Keratinocyte (primary cell): ENCODE measurements at regions not wholly inside any gene's neighbourhood (a gene's known extent, or its start where the extent isn't known, plus 50 kb on each side); places are given as distances from the start of the nearest gene placed in this dataset.

ENCODE experiments used
- DNase-seq: peaks from one replicate; pipeline ENCODE4 v3.0.0-alpha.2; 2011; ENCODE audit warnings: low read depth, missing footprints, low spot score
- FAIRE-seq: peaks from 2 replicates; lab custom pipeline; 2011; peaks lifted over from hg19 to GRCh38; lab: Jason Lieb, UNC
- H2AFZ ChIP-seq: 2 replicates; pipeline ENCODE4 v1.6.0; 2012; ENCODE audit warnings: low read length, control low read depth, inconsistent platforms; ENCODE audit not compliant: control insufficient read depth
- H3K27ac ChIP-seq: 2 replicates; pipeline ENCODE4 v1.5.1; 2011; ENCODE audit warnings: low read length; ENCODE audit not compliant: control insufficient read depth, insufficient read depth
- H3K27me3 ChIP-seq: 3 replicates; pipeline ENCODE4 v1.6.0; 2011; ENCODE audit warnings: low read length; ENCODE audit not compliant: control insufficient read depth, insufficient read depth; ENCODE audit errors: extremely low read depth
- H3K36me3 ChIP-seq, 2 experiments: 2 replicates in 1 of 2; 3 replicates in 1 of 2; pipeline ENCODE4 v1.5.1; 2011; ENCODE audit warnings: low read length in 2 of 2, mild to moderate bottlenecking in 1 of 2; ENCODE audit not compliant: control insufficient read depth in 2 of 2, insufficient read depth in 2 of 2; ENCODE audit errors: extremely low read depth in 1 of 2
- H3K4me1 ChIP-seq: 3 replicates; pipeline ENCODE4 v1.5.1; 2011; ENCODE audit warnings: low read length; ENCODE audit not compliant: control insufficient read depth, insufficient read depth; ENCODE audit errors: extremely low read depth
- H3K4me2 ChIP-seq: 3 replicates; pipeline ENCODE4 v1.6.0; 2011; ENCODE audit warnings: low read depth, low read length; ENCODE audit not compliant: control insufficient read depth, insufficient read depth; ENCODE audit errors: extremely low read depth
- H3K4me3 ChIP-seq, 3 experiments: fragments of 200-600 bp in 1 of 3; sonication (generic) in 1 of 3; 2 replicates in 2 of 3; 3 replicates in 1 of 3; pipeline ENCODE4 v1.5.1; 2011 to 2016; ENCODE audit warnings: low read length in 3 of 3, mild to moderate bottlenecking in 3 of 3, control low read depth in 2 of 3, inconsistent platforms in 1 of 3, low read depth in 1 of 3, mixed read lengths in 1 of 3, mixed run types in 1 of 3, moderate library complexity in 1 of 3; ENCODE audit not compliant: control insufficient read depth in 2 of 3, insufficient read depth in 2 of 3; ENCODE audit errors: extremely low read depth in 1 of 3
- H3K79me2 ChIP-seq: 2 replicates; pipeline ENCODE4 v1.6.0; 2012; ENCODE audit warnings: low read length; ENCODE audit not compliant: control insufficient read depth, insufficient read depth
- H3K9ac ChIP-seq: 3 replicates; pipeline ENCODE4 v1.6.0; 2011; ENCODE audit warnings: low read length; ENCODE audit not compliant: control insufficient read depth, insufficient read depth; ENCODE audit errors: extremely low read depth
- H3K9me1 ChIP-seq: 3 replicates; pipeline ENCODE4 v1.6.0; 2011; ENCODE audit warnings: low read length; ENCODE audit not compliant: control insufficient read depth, insufficient read depth; ENCODE audit errors: extremely low read depth
- H3K9me3 ChIP-seq: 2 replicates; pipeline ENCODE4 v1.5.1; 2012; ENCODE audit warnings: low read depth, low read length; ENCODE audit not compliant: control insufficient read depth
- H4K20me1 ChIP-seq: 3 replicates; pipeline ENCODE4 v1.6.0; 2011; ENCODE audit warnings: low read length; ENCODE audit not compliant: control insufficient read depth, insufficient read depth; ENCODE audit errors: extremely low read depth
- EZH2 ChIP-seq: IDR thresholded peaks from one replicate; pipeline ENCODE4 v1.6.1; 2012; ENCODE audit warnings: inconsistent platforms, mild to moderate bottlenecking, low read length, moderate library complexity
- dilution Hi-C: fragments of 300-500 bp; cut with MboI; formaldehyde crosslinking; loops from one replicate; pipeline ENCODE4 v1.7.0; 2020; ENCODE audit warnings: low sequenced_read_pairs; ENCODE audit not compliant: extremely low pct_ligation_motif_present
- TF ChIP-seq, protein P1 (sequence below), 3 experiments: IDR thresholded peaks in 1 of 3; conservative IDR thresholded peaks in 1 of 3; optimal IDR thresholded peaks in 1 of 3; 2 replicates in 2 of 3; 3 replicates in 1 of 3; pipeline versions ENCODE3 to v1.5.1; 2011; ENCODE audit warnings: low read length in 3 of 3, mild to moderate bottlenecking in 3 of 3, moderate library complexity in 2 of 3, control low read depth in 1 of 3, inconsistent platforms in 1 of 3; ENCODE audit not compliant: insufficient read depth in 2 of 3; ENCODE audit errors: extremely low read depth in 1 of 3

- TF ChIP-seq, protein P1, sequence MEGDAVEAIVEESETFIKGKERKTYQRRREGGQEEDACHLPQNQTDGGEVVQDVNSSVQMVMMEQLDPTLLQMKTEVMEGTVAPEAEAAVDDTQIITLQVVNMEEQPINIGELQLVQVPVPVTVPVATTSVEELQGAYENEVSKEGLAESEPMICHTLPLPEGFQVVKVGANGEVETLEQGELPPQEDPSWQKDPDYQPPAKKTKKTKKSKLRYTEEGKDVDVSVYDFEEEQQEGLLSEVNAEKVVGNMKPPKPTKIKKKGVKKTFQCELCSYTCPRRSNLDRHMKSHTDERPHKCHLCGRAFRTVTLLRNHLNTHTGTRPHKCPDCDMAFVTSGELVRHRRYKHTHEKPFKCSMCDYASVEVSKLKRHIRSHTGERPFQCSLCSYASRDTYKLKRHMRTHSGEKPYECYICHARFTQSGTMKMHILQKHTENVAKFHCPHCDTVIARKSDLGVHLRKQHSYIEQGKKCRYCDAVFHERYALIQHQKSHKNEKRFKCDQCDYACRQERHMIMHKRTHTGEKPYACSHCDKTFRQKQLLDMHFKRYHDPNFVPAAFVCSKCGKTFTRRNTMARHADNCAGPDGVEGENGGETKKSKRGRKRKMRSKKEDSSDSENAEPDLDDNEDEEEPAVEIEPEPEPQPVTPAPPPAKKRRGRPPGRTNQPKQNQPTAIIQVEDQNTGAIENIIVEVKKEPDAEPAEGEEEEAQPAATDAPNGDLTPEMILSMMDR (optimal IDR thresholded peaks at IDR 0.05 in 1 of 3, IDR thresholded peaks at IDR 0.05 in 1 of 3, conservative IDR thresholded peaks at IDR 0.05 in 1 of 3; ENCODE audit: extremely low read depth in 1 of 3, insufficient read depth in 2 of 3, low read length in 3 of 3), result no peak
- no peak for TF ChIP-seq EZH2
- Histone ChIP-seq H3K9me1 (no peaks in the 10 kb centered on the region), H3K9me3 (no peaks in the 10 kb centered on the region), H3K36me3 (no peaks in the 10 kb centered on the region), H3K4me2 (no peak overlapping the region), H3K79me2 (no peaks in the 10 kb centered on the region), H3K4me3 (no peak overlapping the region), H3K4me1 (no peaks in the 10 kb centered on the region), H3K27me3 (no peaks in the 10 kb centered on the region), H3K27ac (no peak overlapping the region), H4K20me1 (no peaks in the 10 kb centered on the region), H3K9ac (no peak overlapping the region), H2AFZ (no peak overlapping the region)
- no peak for FAIRE-seq
- no peak for DNase-seq
- dilution Hi-C loops, result no loop called here
Observed at GRCh38 chr1:243962541-243962940, 88.5 kb upstream of the ZBTB18 start.

DNA sequence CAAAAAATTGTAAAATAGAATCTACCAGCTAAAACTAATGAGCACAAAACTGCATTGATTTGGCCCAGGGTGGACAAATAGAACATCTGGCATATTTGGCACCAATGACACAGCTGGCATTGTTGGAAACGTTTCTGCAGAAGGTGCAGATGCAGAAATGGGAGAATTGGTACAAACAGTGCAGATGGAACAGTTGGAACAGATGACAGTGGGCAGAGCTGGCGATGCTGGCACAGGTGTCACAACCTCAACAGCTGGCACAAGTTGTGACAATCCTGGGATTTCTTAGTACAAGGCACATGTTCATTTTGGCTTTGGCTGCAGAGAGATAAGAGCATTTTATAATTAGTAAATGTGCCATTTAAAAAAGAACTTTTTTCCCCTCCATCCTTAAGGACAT, 91.1 kb upstream of the ZBTB18 start:
- Histone ChIP-seq H3K9ac (no peak overlapping the region), H3K9me3 (no peaks in the 10 kb centered on the region), H4K20me1 (no peaks in the 10 kb centered on the region), H3K4me1 (no peaks in the 10 kb centered on the region), H3K4me3 (no peak overlapping the region), H3K27ac (no peak overlapping the region), H3K27me3 (no peaks in the 10 kb centered on the region), H2AFZ (no peak overlapping the region), H3K79me2 (no peaks in the 10 kb centered on the region), H3K4me2 (no peak overlapping the region), H3K9me1 (no peaks in the 10 kb centered on the region), H3K36me3 (no peaks in the 10 kb centered on the region)
- DNase-seq (no peak), FAIRE-seq (no peak)
- TF ChIP-seq, protein P1 (optimal IDR thresholded peaks at IDR 0.05 in 1 of 3, IDR thresholded peaks at IDR 0.05 in 1 of 3, conservative IDR thresholded peaks at IDR 0.05 in 1 of 3; ENCODE audit: extremely low read depth in 1 of 3, insufficient read depth in 2 of 3, low read length in 3 of 3), result no peak
- no peak for TF ChIP-seq EZH2
- dilution Hi-C loops, result no loop called here
